AG04450 (cell line): ENCODE measurements at regions not wholly inside any gene's neighbourhood (a gene's known extent, or its start where the extent isn't known, plus 50 kb on each side); places are given as distances from the start of the nearest gene placed in this dataset.

Experiments
- CTCF ChIA-PET: fragments of 300-600, 350-600 bp; formaldehyde crosslinking; extraction: SDS; loops from one replicate; lab custom pipeline; 2022; ENCODE audit warnings: antibody characterized with exemption, inconsistent platforms; lab: Charles Lee
- POLR2A ChIA-PET: fragments of 350-600 bp; formaldehyde crosslinking; extraction: SDS; loops from one replicate; lab custom pipeline; 2021; ENCODE audit warnings: antibody characterized with exemption, inconsistent platforms; lab: Yijun Ruan, JAX
- DNase-seq: peaks from one replicate; pipeline ENCODE4 v3.0.0-alpha.2; 2011; ENCODE audit warnings: low read depth, low spot score
- H3K27ac ChIP-seq: one replicate; pipeline ENCODE4 v1.5.1; 2012; ENCODE audit warnings: low read depth, low read length, control low read depth
- H3K27me3 ChIP-seq: one replicate; pipeline ENCODE4 v1.6.0; 2012; ENCODE audit warnings: low read length; ENCODE audit not compliant: control insufficient read depth, insufficient read depth
- H3K4me3 ChIP-seq: 2 replicates; pipeline ENCODE4 v1.5.1; 2011; ENCODE audit warnings: mild to moderate bottlenecking, low read depth, low read length, control low read depth
- H3K9me3 ChIP-seq: 2 replicates; pipeline ENCODE4 v1.5.1; 2012; ENCODE audit warnings: low read length; ENCODE audit not compliant: control insufficient read depth, insufficient read depth
- TF ChIP-seq, protein P1 (sequence below): IDR thresholded peaks from 2 replicates; pipeline ENCODE4 v1.5.1; 2011; ENCODE audit warnings: low read depth, low read length, control low read depth, inconsistent platforms

DNA sequence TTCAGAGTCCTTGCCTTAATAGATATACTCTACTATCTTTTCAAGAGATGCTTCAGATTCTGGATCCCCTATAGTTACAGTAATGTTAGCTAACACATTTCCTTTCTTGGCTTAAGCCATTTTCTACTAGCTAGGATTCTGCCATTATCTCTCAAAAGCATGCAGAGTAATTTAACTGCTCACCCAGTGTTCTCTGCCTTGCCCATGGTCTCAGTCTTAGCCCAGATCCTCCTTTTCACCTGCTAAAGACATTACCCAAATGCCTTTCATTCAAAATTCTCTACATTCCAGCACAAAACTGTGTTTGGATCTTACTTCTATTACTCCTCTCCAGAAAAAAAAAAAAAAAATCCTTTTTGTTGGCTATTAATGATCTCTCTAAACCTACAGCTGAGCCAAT is 474.2 kb upstream of the LRRTM1 start:
- no peaks in the 10 kb centered on the region for H3K27me3 ChIP-seq
- TF ChIP-seq, protein P1, sequence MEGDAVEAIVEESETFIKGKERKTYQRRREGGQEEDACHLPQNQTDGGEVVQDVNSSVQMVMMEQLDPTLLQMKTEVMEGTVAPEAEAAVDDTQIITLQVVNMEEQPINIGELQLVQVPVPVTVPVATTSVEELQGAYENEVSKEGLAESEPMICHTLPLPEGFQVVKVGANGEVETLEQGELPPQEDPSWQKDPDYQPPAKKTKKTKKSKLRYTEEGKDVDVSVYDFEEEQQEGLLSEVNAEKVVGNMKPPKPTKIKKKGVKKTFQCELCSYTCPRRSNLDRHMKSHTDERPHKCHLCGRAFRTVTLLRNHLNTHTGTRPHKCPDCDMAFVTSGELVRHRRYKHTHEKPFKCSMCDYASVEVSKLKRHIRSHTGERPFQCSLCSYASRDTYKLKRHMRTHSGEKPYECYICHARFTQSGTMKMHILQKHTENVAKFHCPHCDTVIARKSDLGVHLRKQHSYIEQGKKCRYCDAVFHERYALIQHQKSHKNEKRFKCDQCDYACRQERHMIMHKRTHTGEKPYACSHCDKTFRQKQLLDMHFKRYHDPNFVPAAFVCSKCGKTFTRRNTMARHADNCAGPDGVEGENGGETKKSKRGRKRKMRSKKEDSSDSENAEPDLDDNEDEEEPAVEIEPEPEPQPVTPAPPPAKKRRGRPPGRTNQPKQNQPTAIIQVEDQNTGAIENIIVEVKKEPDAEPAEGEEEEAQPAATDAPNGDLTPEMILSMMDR: no peak
- ChIA-PET CTCF (no interaction called here), POLR2A (no interaction called here)
- H3K27ac ChIP-seq: no peak overlapping the region
- H3K9me3 ChIP-seq: peaks cover 12% of the 10 kb centered on the region; the same call in 1 of the 2 replicates
- DNase-seq: no peak
- no peak overlapping the region for H3K4me3 ChIP-seq

DNA sequence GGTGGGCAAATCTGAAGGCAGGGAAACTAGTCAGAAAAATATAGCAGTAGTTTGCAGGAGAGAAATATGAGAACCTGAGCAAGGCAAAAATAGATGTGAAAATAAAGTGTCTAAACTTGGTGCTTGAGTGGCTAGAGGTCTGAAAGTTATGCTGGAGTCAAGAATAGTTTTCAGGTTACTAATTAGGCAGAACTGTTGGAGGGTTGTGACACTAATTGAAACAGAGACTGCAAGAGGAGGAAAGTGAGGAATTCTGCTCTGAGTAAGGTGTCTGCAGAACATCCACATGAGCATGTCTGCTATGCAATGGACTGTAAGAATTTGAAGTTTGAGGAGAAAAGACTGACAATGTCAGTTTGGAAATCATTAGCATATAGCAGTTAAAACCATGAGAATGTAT is 444.0 kb upstream of the LRRTM1 start:
- CTCF ChIA-PET: no interaction called here
- peaks cover 6% of the 10 kb centered on the region; the same call in 1 of the 2 replicates for H3K9me3 ChIP-seq
- TF ChIP-seq, protein P1: no peak
- no peaks in the 10 kb centered on the region for H3K27me3 ChIP-seq
- no peak overlapping the region for H3K4me3 ChIP-seq
- DNase-seq: no peak
- POLR2A ChIA-PET: no interaction called here
- no peak overlapping the region for H3K27ac ChIP-seq

DNA sequence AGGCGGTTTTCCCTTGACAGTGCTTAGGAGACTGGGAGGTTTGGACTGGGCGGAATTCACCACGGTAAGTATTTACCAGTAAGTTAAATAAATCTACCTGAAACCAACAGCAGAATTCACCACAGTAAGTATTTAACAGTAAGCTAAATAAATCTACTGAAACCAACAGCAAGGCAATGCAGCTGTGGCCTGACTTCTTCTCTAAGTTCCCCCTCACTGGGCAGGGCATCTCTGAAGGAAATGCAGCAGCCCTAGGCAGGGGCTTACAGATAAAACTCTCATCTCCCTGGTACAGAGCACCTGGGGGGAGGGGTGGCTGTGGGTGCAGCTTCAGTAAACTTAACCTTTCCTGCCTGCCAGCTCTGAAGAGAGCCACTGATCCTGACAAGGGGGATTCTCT is 432.5 kb upstream of the LRRTM1 start:
- no peak for DNase-seq
- TF ChIP-seq, protein P1: no peak
- Histone ChIP-seq H3K4me3 (no peak overlapping the region), H3K9me3 (peaks cover 14% of the 10 kb centered on the region), H3K27ac (no peak overlapping the region), H3K27me3 (no peaks in the 10 kb centered on the region)
- CTCF ChIA-PET: no interaction called here
- POLR2A ChIA-PET: no interaction called here

DNA sequence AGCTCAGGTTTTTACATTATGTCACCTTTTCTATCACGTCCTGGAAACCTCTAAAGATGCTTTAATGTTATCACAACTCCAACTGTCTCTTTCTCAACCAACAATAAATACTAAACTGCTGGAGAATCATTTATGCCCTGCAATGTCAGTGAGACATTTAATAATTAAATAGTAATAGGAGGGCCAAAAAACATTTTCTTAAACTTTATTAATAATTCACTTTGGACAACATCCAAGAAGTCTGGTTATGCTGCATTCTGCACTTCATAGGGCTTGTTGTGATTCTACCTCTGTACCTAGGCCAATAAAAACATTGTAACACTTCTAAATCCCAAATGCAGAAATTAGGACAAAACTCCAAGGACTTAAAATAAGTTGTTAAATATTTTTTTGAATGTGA is 420.4 kb upstream of the LRRTM1 start:
- H3K27ac ChIP-seq: no peak overlapping the region
- DNase-seq: no peak
- CTCF ChIA-PET: no interaction called here

DNA sequence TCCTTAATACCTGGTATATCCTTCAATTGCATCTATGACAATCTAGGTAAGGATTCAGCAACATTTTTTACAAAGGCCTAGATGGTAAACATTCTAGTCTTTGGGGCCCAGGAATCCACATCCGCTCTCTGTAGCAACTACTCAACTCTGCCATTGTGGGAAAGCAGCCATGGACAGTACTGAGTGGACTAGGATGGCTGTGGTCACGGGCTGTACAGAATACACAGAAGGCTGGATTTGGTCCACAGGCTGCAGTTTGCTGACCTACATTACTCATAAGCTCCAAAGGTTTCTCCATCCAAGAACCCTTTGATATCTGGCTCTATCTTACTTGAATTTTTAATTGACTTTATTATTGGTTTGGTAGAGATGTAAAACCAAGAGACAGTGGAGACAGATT is 418.3 kb upstream of the LRRTM1 start:
- ChIA-PET POLR2A (no interaction called here), CTCF (no interaction called here)
- TF ChIP-seq, protein P1: no peak

More for the DNA sequence above, 420.4 kb upstream of the LRRTM1 start:
- peaks cover 8% of the 10 kb centered on the region for H3K9me3 ChIP-seq
- H3K4me3 ChIP-seq: no peak overlapping the region
- TF ChIP-seq, protein P1: no peak
- POLR2A ChIA-PET: no interaction called here
- H3K27me3 ChIP-seq: no peaks in the 10 kb centered on the region

More for the DNA sequence above, 418.3 kb upstream of the LRRTM1 start:
- Histone ChIP-seq H3K9me3 (peaks cover 13% of the 10 kb centered on the region), H3K27ac (no peak overlapping the region), H3K4me3 (no peak overlapping the region), H3K27me3 (no peaks in the 10 kb centered on the region)
- DNase-seq: no peak
